ENCODE measurements at regions not wholly inside any gene's neighbourhood (a gene's known extent, or its start where the extent isn't known, plus 50 kb on each side); places are given as distances from the start of the nearest gene placed in this dataset.

DNA sequence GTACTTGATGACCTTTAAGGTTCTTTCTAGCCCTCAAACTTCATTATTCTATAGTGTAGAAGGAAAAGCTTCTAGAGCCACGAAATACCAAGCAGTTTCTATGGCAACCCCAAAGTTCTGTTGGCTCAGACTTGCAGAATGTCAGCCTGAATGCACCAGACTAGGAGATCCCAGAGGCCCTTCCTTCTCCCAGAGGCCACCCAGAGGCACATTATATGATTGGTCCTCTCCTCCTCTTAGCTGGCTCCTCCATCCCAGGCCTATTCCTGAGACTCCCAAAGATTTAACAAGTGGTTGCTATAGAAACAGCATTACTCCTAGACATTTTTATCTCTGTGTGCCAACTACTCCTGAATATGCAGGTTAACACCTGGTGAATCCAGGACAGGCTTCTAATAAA, 69.2 kb upstream of the CCDC90B start:
- H3K4me2 ChIP-seq (ENCODE audit: insufficient read depth in 1 of 2, low read depth in 2 of 2, low read length in 2 of 2), result no peak overlapping the region
- H4K91ac ChIP-seq (replicated peaks; ENCODE audit: insufficient read length, low read length), result no peak overlapping the region
- no peaks in the 10 kb centered on the region for H3K79me1 ChIP-seq (ENCODE audit: low read depth, low read length)
- no peak overlapping the region for H3K56ac ChIP-seq (replicated peaks; ENCODE audit: insufficient read length, low read depth, low read length)
- no peak overlapping the region for H2BK20ac ChIP-seq (ENCODE audit: low read length)
- H4K5ac ChIP-seq (ENCODE audit: insufficient read length, low read depth, low read length), result no peak overlapping the region
- H4K8ac ChIP-seq (ENCODE audit: extremely low read depth, insufficient read depth, low read length), result no peak overlapping the region
- no peak overlapping the region for H3K4me3 ChIP-seq (ENCODE audit: extremely low read depth in 1 of 4, insufficient read depth in 2 of 4, low read depth in 3 of 4, low read length in 4 of 4)
- no peak overlapping the region for H3K23ac ChIP-seq (ENCODE audit: insufficient read length)
- H2BK120ac ChIP-seq (replicated peaks; ENCODE audit: low read depth, low read length), result no peak overlapping the region
- H4K20me1 ChIP-seq (replicated peaks in 1 of 2; ENCODE audit: control insufficient read depth in 1 of 2, insufficient read depth in 2 of 2, low read length in 2 of 2), result no peaks in the 10 kb centered on the region
- no peak for DNase-seq (ENCODE audit: low read depth in 1 of 2, low spot score in 2 of 2)
- CTCF ChIA-PET (ENCODE audit: partially characterized antibody), result interaction anchor here (0.7 to 1.0 kb wide), 2 partner anchors 20 to 467 kb away, joined by 3 read pairs; no protein-coding TSS in a partner anchor
- no peak overlapping the region for H3K27ac ChIP-seq (ENCODE audit: low read depth, low read length)
- H2BK12ac ChIP-seq (ENCODE audit: low read depth, low read length), result no peak overlapping the region
- H3K23me2 ChIP-seq (ENCODE audit: low read depth, low read length), result no peaks in the 10 kb centered on the region
- peaks cover 0 to 2% (median 0%) of the 10 kb centered on the region in 4 experiments; a peak in 1 of 8 replicates for H3K36me3 ChIP-seq (ENCODE audit: control insufficient read depth in 2 of 4, insufficient read depth in 4 of 4, low read length in 3 of 4)
- POLR2A ChIA-PET (ENCODE audit: partially characterized antibody), result no interaction called here
- H3K4ac ChIP-seq (replicated peaks; ENCODE audit: insufficient read length, low read depth, low read length), result no peak overlapping the region
- H2AK5ac ChIP-seq (ENCODE audit: low read depth, low read length), result no peak overlapping the region
- no peaks in the 10 kb centered on the region for H3K4me1 ChIP-seq (replicated peaks in 1 of 4; ENCODE audit: control insufficient read depth in 3 of 4, insufficient read depth in 4 of 4, low read length in 3 of 4)
- FAIRE-seq, result no peak
- no peak overlapping the region for H3K14ac ChIP-seq (ENCODE audit: insufficient read length)
- H2BK5ac ChIP-seq (ENCODE audit: low read depth, low read length), result no peak overlapping the region
- peaks cover 7 to 8% of the 10 kb centered on the region in 2 experiments; a peak in 2 of 4 replicates for H3K9me3 ChIP-seq (ENCODE audit: insufficient read depth in 2 of 2, low read depth in 1 of 2, low read length in 1 of 2)
- peaks cover 0 to under 1% (median 0%) of the 10 kb centered on the region in 4 experiments; a peak in 1 of 7 replicates for H3K27me3 ChIP-seq (replicated peaks in 1 of 4; ENCODE audit: control insufficient read depth in 3 of 4, extremely low read depth in 1 of 4, insufficient read depth in 3 of 4, low read length in 3 of 4)
- H2AFZ ChIP-seq (ENCODE audit: low read length), result no peak overlapping the region
- no peak overlapping the region for H3K18ac ChIP-seq (ENCODE audit: extremely low read depth, low read length)
- TF ChIP-seq EZH2 (IDR thresholded peaks at IDR 0.05; ENCODE audit: low read depth, low read length, severe bottlenecking) (no peak), CBX8 (IDR thresholded peaks at IDR 0.05; ENCODE audit: borderline replicate concordance, low read depth, low read length) (no peak), BACH1 (IDR thresholded peaks at IDR 0.05; ENCODE audit: low read length) (no peak), RXRA (IDR thresholded peaks at IDR 0.05; ENCODE audit: insufficient read depth, low read depth, low read length) (no peak), TEAD4 (IDR thresholded peaks at IDR 0.05; ENCODE audit: low read depth, low read length) (no peak), CHD2 (IDR thresholded peaks at IDR 0.05; ENCODE audit: low read length) (no peak), KDM4A (IDR thresholded peaks at IDR 0.05; ENCODE audit: low read depth, low read length, severe bottlenecking) (no peak), POLR2AphosphoS5 (IDR thresholded peaks at IDR 0.05; ENCODE audit: low read depth, low read length) (no peak), SP2 (IDR thresholded peaks at IDR 0.05; ENCODE audit: low read length) (no peak), SUZ12 (IDR thresholded peaks at IDR 0.05; ENCODE audit: low read length) (no peak)
- H3K79me2 ChIP-seq (ENCODE audit: control insufficient read depth in 1 of 2, insufficient read depth in 2 of 2, low read length in 2 of 2), result no peaks in the 10 kb centered on the region
- H2BK15ac ChIP-seq (ENCODE audit: low read length), result no peak overlapping the region
- WGBS, 2 experiments (ENCODE audit: extremely low coverage in 1 of 2, insufficient coverage in 1 of 2, insufficient read length in 1 of 2, insufficient replicate concordance in 2 of 2, low coverage in 1 of 2, low lambda C conversion rate in 2 of 2, missing lambda C conversion rate in 1 of 2), result 100% methylated on average over 1 of the region's 1 CpG; no CpG with 5 or more reads in 1 of the 2 experiments
- no peak overlapping the region for H3K9ac ChIP-seq (replicated peaks in 1 of 4; ENCODE audit: extremely low read depth in 1 of 4, low read depth in 3 of 4, low read length in 3 of 4)

Data from H1 (cell line).